DOHH2 (cell line): ENCODE measurements at regions not wholly inside any gene's neighbourhood (a gene's known extent, or its start where the extent isn't known, plus 50 kb on each side); places are given as distances from the start of the nearest gene placed in this dataset.

Experiments used
- H3F3A ChIP-seq: fragments of 200-600 bp; sonication (generic), shearing (Covaris generic); 2 replicates; pipeline ENCODE4 v1.6.0; 2016; ENCODE audit warnings: antibody characterized with exemption, mild to moderate bottlenecking; ENCODE audit not compliant: control insufficient read depth, insufficient read depth
- H3K27ac ChIP-seq: fragments of 200-600 bp; sonication (generic); 2 replicates; pipeline ENCODE4 v1.5.1; 2014; ENCODE audit warnings: low read depth, mild to moderate bottlenecking, low read length, moderate library complexity
- H3K27me3 ChIP-seq: fragments of 200-600 bp; sonication (generic); 2 replicates; pipeline ENCODE4 v1.6.1; 2014; ENCODE audit warnings: mild to moderate bottlenecking, low read length, mixed read lengths; ENCODE audit not compliant: control insufficient read depth
- H3K36me3 ChIP-seq: fragments of 200-600 bp; sonication (generic); 2 replicates; pipeline ENCODE4 v1.6.1; 2014; ENCODE audit warnings: mild to moderate bottlenecking, low read length, moderate library complexity, mixed read lengths; ENCODE audit not compliant: control insufficient read depth
- H3K4me1 ChIP-seq: fragments of 200-600 bp; sonication (generic); 2 replicates; pipeline ENCODE4 v1.6.1; 2014; ENCODE audit warnings: mild to moderate bottlenecking, low read length, mixed read lengths; ENCODE audit not compliant: control insufficient read depth
- H3K4me2 ChIP-seq: fragments of 200-600 bp; sonication (generic); 2 replicates; pipeline ENCODE4 v1.6.0; 2014; ENCODE audit warnings: mild to moderate bottlenecking, low read length, moderate library complexity
- H3K4me3 ChIP-seq: fragments of 200-600 bp; sonication (generic); 2 replicates; pipeline ENCODE4 v1.5.1; 2014; ENCODE audit warnings: mild to moderate bottlenecking, low read length, mixed read lengths
- H3K79me2 ChIP-seq: fragments of 200-600 bp; sonication (generic); 2 replicates; pipeline ENCODE4 v1.6.1; 2014; ENCODE audit warnings: mild to moderate bottlenecking, low read length, mixed read lengths; ENCODE audit not compliant: control insufficient read depth
- H3K9me2 ChIP-seq: fragments of 200-600 bp; sonication (generic); replicated peaks from 2 replicates; pipeline ENCODE4 v1.6.1; 2014; ENCODE audit warnings: mild to moderate bottlenecking, low read length, mixed read lengths; ENCODE audit not compliant: control insufficient read depth
- H3K9me3 ChIP-seq: fragments of 200-600 bp; sonication (generic); 2 replicates; pipeline ENCODE4 v1.6.1; 2014; ENCODE audit warnings: antibody characterized with exemption, low read length, mixed read lengths; ENCODE audit not compliant: control insufficient read depth, insufficient read depth
- H4K20me1 ChIP-seq: fragments of 200-600 bp; sonication (generic); 2 replicates; pipeline ENCODE4 v1.6.0; 2014; ENCODE audit warnings: low read depth, mild to moderate bottlenecking, antibody characterized with exemption, low read length, moderate library complexity; ENCODE audit not compliant: control insufficient read depth, insufficient read depth
- CTCF ChIP-seq: fragments of 200-600 bp; sonication (generic); IDR thresholded peaks from one replicate; pipeline ENCODE4 v1.5.1; 2014; ENCODE audit warnings: antibody characterized with exemption, mild to moderate bottlenecking, low read depth, low read length; ENCODE audit not compliant: poor library complexity, severe bottlenecking
- EZH2phosphoT487 ChIP-seq: fragments of 200-600 bp; sonication (generic); IDR thresholded peaks from 2 replicates; pipeline ENCODE4 v1.6.1; 2017; ENCODE audit warnings: borderline replicate concordance, mild to moderate bottlenecking, antibody characterized with exemption, low read length, moderate library complexity, mixed read lengths

DNA sequence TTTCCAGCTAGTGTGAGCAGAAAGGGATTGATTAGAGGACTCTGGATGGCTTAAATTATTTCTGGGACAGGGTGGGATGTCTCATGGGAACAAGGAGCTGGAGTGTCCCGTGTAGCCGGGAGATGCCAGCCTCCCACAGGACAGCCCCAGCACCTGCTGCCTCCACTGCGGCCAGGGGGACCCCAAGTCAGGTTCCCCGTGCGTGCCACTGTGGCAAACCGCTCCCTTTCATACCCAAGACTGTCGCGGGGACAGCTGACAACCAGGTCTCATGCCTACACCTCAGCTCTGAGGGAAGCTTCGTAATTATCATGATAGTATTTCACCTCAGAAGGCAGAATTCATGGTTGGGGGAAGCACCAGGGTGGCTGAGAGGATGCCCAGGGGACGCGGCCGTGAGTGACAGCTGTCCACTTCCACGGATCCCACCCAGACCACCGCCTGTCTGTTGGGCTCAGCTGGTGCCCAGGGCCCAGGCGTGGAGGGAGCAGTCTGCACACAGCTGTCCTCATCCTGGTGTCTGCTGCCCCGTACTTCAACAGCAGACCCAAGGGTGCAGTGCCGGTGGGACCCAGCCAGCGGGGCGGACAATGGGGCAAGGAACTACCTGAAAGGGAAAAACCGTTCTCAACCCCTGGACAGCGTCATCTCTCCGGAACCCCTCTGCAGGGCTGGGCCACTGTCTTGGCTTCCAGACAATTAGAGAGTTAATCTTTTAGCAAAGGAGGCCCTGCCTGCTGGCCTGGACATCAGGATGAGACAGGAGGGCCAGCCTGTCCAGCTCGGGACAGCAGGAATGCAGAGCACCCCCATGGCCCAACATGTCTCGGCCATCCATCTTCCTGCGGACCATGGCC lies 166.9 kb downstream of the OLFM1 start:
- Histone ChIP-seq H3K9me3 (no peaks in the 10 kb centered on the region; the same call in 1 of the 2 replicates), H3K9me2 (no peaks in the 10 kb centered on the region), H3K36me3 (no peaks in the 10 kb centered on the region), H3K4me2 (no peak overlapping the region), H3F3A (no peaks in the 10 kb centered on the region), H3K27ac (no peak overlapping the region), H3K4me3 (no peak overlapping the region), H4K20me1 (no peaks in the 10 kb centered on the region), H3K27me3 (no peaks in the 10 kb centered on the region), H3K79me2 (no peaks in the 10 kb centered on the region), H3K4me1 (no peaks in the 10 kb centered on the region)
- TF ChIP-seq CTCF (no peak), EZH2phosphoT487 (no peak)

GRCh38 chr9:135255033-135255840 lies 167.8 kb downstream of the OLFM1 start:
- no peak for TF ChIP-seq EZH2phosphoT487
- no peak for TF ChIP-seq CTCF
- H3K27me3 ChIP-seq = no peaks in the 10 kb centered on the region
- no peak overlapping the region for H3K4me2 ChIP-seq
- no peak overlapping the region for H3K4me3 ChIP-seq
- no peak overlapping the region for H3K27ac ChIP-seq
- H3K36me3 ChIP-seq = no peaks in the 10 kb centered on the region
- H3K4me1 ChIP-seq = no peaks in the 10 kb centered on the region
- no peaks in the 10 kb centered on the region; the same call in 1 of the 2 replicates for H3K9me3 ChIP-seq
- no peaks in the 10 kb centered on the region for H4K20me1 ChIP-seq
- H3K9me2 ChIP-seq = no peaks in the 10 kb centered on the region
- no peaks in the 10 kb centered on the region for H3F3A ChIP-seq
- no peaks in the 10 kb centered on the region for H3K79me2 ChIP-seq

GRCh38 chr9:135255841-135256580 lies 168.5 kb downstream of the OLFM1 start:
- H3K79me2 ChIP-seq = no peaks in the 10 kb centered on the region
- H3K27me3 ChIP-seq = no peaks in the 10 kb centered on the region
- TF ChIP-seq CTCF = no peak
- TF ChIP-seq EZH2phosphoT487 = no peak
- no peaks in the 10 kb centered on the region for H3K4me1 ChIP-seq
- H3K9me2 ChIP-seq = no peaks in the 10 kb centered on the region
- H3K27ac ChIP-seq = no peak overlapping the region
- no peak overlapping the region for H3K4me3 ChIP-seq
- no peaks in the 10 kb centered on the region for H4K20me1 ChIP-seq
- no peak overlapping the region for H3K4me2 ChIP-seq
- H3F3A ChIP-seq = no peaks in the 10 kb centered on the region
- no peaks in the 10 kb centered on the region for H3K36me3 ChIP-seq
- H3K9me3 ChIP-seq = no peaks in the 10 kb centered on the region; the same call in 1 of the 2 replicates
